HepG2 (cell line): ENCODE measurements at regions not wholly inside any gene's neighbourhood (a gene's known extent, or its start where the extent isn't known, plus 50 kb on each side); places are given as distances from the start of the nearest gene placed in this dataset.

Source experiments
- ATAC-seq: fragments of 200-7000 bp; cut with Tn5 transposase; 3 replicates; pipeline ENCODE4 v1.9.1; 2020; ENCODE audit warnings: mild to moderate bottlenecking, moderate library complexity
- BruUV-seq: library from RNA; stranded (reverse); fragments of 400-500 nt; replicated peaks from 2 replicates; lab custom pipeline; 2021; lab: Mats Ljungman, UMichigan
- CTCF ChIA-PET: fragments of 300-600 bp; formaldehyde crosslinking; extraction: SDS; loops from one replicate; lab custom pipeline; 2021; ENCODE audit warnings: low total read pairs, inconsistent platforms, low intra/inter-chr PET ratio; lab: Yijun Ruan, JAX
- POLR2A ChIA-PET: fragments of 350-600 bp; sonication (Branson Sonifier 250); formaldehyde crosslinking; loops from one replicate; lab custom pipeline; 2020; ENCODE audit warnings: antibody characterized with exemption, inconsistent platforms; lab: Yijun Ruan, JAX
- DNase-seq: peaks from one replicate; pipeline ENCODE4 v3.0.0-alpha.2; 2015; ENCODE audit warnings: low spot score
- FAIRE-seq: peaks from 3 replicates; lab custom pipeline; 2011; peaks lifted over from hg19 to GRCh38; lab: Jason Lieb, UNC
- H2AFZ ChIP-seq: one replicate; pipeline ENCODE4 v1.6.1; 2011; ENCODE audit warnings: low read length, inconsistent platforms
- H3K27ac ChIP-seq: fragments of 300-600 bp; 3 replicates; pipeline ENCODE4 v1.8.0; 2011; ENCODE audit warnings: mixed run types, mild to moderate bottlenecking, mixed read lengths, low read length, inconsistent platforms; ENCODE audit not compliant: insufficient read depth; ENCODE audit errors: extremely low read length
- H3K27me3 ChIP-seq, 2 experiments: fragments of 200-600 bp in 1 of 2; 2 replicates in 1 of 2; 3 replicates in 1 of 2; pipeline versions ENCODE4 v1.6.0 to v1.8.0; 2011; ENCODE audit warnings: low read length in 2 of 2, mild to moderate bottlenecking in 2 of 2, moderate library complexity in 2 of 2, inconsistent platforms in 1 of 2; ENCODE audit not compliant: insufficient read depth in 2 of 2, control insufficient read depth in 1 of 2
- H3K36me3 ChIP-seq, 2 experiments: fragments of 200-600 bp in 1 of 2; replicated peaks in 1 of 2; 2 replicates in 1 of 2; 3 replicates in 1 of 2; pipeline versions ENCODE4 v1.5.1 to v1.8.0; 2011; ENCODE audit warnings: low read length in 2 of 2, inconsistent platforms in 1 of 2; ENCODE audit not compliant: insufficient read depth in 2 of 2, control insufficient read depth in 1 of 2
- H3K4me1 ChIP-seq: 2 replicates; pipeline ENCODE4 v1.5.1; 2012; ENCODE audit warnings: low read length, inconsistent platforms; ENCODE audit not compliant: insufficient read depth
- H3K4me2 ChIP-seq: 2 replicates; pipeline ENCODE4 v1.6.0; 2011; ENCODE audit warnings: low read depth, low read length, inconsistent platforms
- H3K4me3 ChIP-seq, 3 experiments: fragments of 200-600 bp in 1 of 3; sonication (generic), shearing (Covaris generic) in 1 of 3; replicated peaks in 1 of 3; 2 replicates each; pipeline ENCODE4 v1.5.1; 2011 to 2016; ENCODE audit warnings: low read length in 3 of 3, inconsistent platforms in 2 of 3, low read depth in 2 of 3, mild to moderate bottlenecking in 2 of 3, control low read depth in 1 of 3, mixed read lengths in 1 of 3; ENCODE audit not compliant: insufficient read depth in 1 of 3
- H3K79me2 ChIP-seq: one replicate; pipeline ENCODE4 v1.6.1; 2011; ENCODE audit warnings: low read length, inconsistent platforms; ENCODE audit not compliant: insufficient read depth
- H3K9ac ChIP-seq: 2 replicates; pipeline ENCODE4 v1.6.0; 2011; ENCODE audit warnings: mild to moderate bottlenecking, low read depth, low read length, inconsistent platforms; ENCODE audit not compliant: insufficient read depth
- H3K9me3 ChIP-seq: 2 replicates; pipeline ENCODE4 v1.5.1; 2012; ENCODE audit warnings: mild to moderate bottlenecking, low read length
- H4K20me1 ChIP-seq: 2 replicates; pipeline ENCODE4 v1.6.0; 2011; ENCODE audit warnings: inconsistent platforms, mild to moderate bottlenecking, low read length, moderate library complexity; ENCODE audit not compliant: insufficient read depth
- ARNT ChIP-seq: fragments of 450-650 bp; IDR thresholded peaks from 2 replicates; pipeline ENCODE4 v1.6.1; 2017
- CBX2 ChIP-seq, 2 experiments: fragments of 200-600 bp in 1 of 2; sonication (generic); formaldehyde crosslinking in 1 of 2; IDR thresholded peaks; 2 replicates each; pipeline versions ENCODE4 v1.7.0 to v1.8.1; 2018 to 2022; ENCODE audit warnings: low read depth in 2 of 2, low read length in 1 of 2, mild to moderate bottlenecking in 1 of 2, missing genetic modification reagents in 1 of 2
- GFI1 ChIP-seq: sonication (generic); formaldehyde crosslinking; IDR thresholded peaks from 2 replicates; pipeline ENCODE4 v1.5.0; 2020; ENCODE audit warnings: missing genetic modification reagents, mild to moderate bottlenecking, borderline replicate concordance
- MXD4 ChIP-seq: IDR thresholded peaks from 2 replicates; pipeline ENCODE4 v1.6.1; 2016; ENCODE audit warnings: mild to moderate bottlenecking, missing biosample characterization, missing genetic modification reagents
- XRCC5 ChIP-seq: fragments of 200-400 bp; formaldehyde crosslinking; optimal IDR thresholded peaks from 2 replicates; pipeline ENCODE3; 2017; ENCODE audit warnings: mild to moderate bottlenecking, low read length
- ZBTB7B ChIP-seq: sonication (generic); formaldehyde crosslinking; IDR thresholded peaks from 2 replicates; pipeline ENCODE4 v1.4.0; 2020; ENCODE audit warnings: missing genetic modification reagents
- WGBS: methylation state at CpG from one replicate; pipeline ENCODE4 v1.1.6; 2017; ENCODE audit warnings: low lambda C conversion rate; 5-methylcytosine and 5-hydroxymethylcytosine counted together
- in situ Hi-C: cut with HindIII; loops from 2 replicates; pipeline ENCODE4 v1.10.0; 2017; ENCODE audit warnings: low pct_unique_long_range_greater_than_20kb; ENCODE audit not compliant: extremely low pct_ligation_motif_present
- intact Hi-C: fragments of 100-400 bp; cut with micrococcal nuclease; formaldehyde crosslinking; loops from one replicate; pipeline ENCODE4 v1.10.0; 2022; ENCODE audit not compliant: unreplicated experiment
- TF ChIP-seq, protein P1 (sequence below): sonication (generic); formaldehyde crosslinking; IDR thresholded peaks from 2 replicates; pipeline ENCODE4 v1.8.0; 2023; ENCODE audit warnings: mild to moderate bottlenecking, missing genetic modification reagents
- TF ChIP-seq, protein P2 (sequence below): fragments of 450-650 bp; IDR thresholded peaks from 2 replicates; pipeline ENCODE4 v1.6.1; 2017
- TF ChIP-seq, protein P3 (sequence below): sonication (generic); formaldehyde crosslinking; IDR thresholded peaks from 2 replicates; pipeline ENCODE4 v1.5.1; 2020; ENCODE audit warnings: missing genetic modification reagents, mild to moderate bottlenecking, borderline replicate concordance

DNA sequence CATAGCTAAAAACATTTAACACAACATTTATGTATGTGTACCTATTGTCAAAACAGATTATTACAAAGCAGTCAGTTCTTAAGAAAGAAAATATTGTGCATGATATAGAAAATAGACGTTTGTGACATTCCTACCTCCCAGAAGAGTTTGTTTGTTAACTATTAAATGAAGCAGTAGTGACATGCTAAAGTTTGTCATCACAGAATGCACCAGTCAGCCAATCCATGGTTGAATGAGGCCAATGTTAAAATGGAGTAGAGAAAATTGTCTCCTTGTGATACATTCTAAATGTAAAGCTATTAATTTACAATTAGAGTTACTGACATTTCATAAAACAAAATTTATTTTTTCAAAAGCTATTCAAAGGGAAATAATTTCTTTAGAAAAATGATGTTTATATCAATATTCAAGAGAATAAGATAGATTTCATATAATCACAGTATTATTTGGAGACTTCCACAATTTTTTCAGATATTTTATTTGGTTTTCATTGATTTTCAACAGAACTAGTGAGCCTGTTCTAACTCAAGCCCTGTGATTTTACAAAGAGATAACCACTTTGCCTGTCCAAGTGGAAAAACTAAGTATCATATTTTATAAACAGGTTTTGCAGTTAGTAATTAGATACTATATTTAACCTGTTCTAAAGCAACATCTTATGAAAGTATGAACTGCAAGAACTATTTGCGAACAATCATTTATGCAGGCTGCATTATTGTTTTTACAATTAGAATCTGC, 176.8 kb downstream of the ISL1 start:
- Histone ChIP-seq H3K9me3 (no peaks in the 10 kb centered on the region), H3K4me3 (no peak overlapping the region), H3K4me1 (no peaks in the 10 kb centered on the region), H4K20me1 (no peaks in the 10 kb centered on the region), H2AFZ (no peak overlapping the region), H3K9ac (no peak overlapping the region), H3K36me3 (no peaks in the 10 kb centered on the region), H3K4me2 (no peak overlapping the region), H3K79me2 (no peaks in the 10 kb centered on the region), H3K27ac (no peak overlapping the region), H3K27me3 (no peaks in the 10 kb centered on the region)
- TF ChIP-seq MXD4 (CRISPR knock-in tag) (no peak), CBX2 (IDR thresholded peaks at IDR 0.05; ENCODE audit: low read depth, low read length) (no peak), CBX2 (CRISPR knock-in tag; IDR thresholded peaks at IDR 0.05; ENCODE audit: low read depth) (no peak), XRCC5 (no peak), GFI1 (CRISPR knock-in tag) (no peak), ZBTB7B (CRISPR knock-in tag) (no peak), ARNT (no peak)
- TF ChIP-seq, protein P1, sequence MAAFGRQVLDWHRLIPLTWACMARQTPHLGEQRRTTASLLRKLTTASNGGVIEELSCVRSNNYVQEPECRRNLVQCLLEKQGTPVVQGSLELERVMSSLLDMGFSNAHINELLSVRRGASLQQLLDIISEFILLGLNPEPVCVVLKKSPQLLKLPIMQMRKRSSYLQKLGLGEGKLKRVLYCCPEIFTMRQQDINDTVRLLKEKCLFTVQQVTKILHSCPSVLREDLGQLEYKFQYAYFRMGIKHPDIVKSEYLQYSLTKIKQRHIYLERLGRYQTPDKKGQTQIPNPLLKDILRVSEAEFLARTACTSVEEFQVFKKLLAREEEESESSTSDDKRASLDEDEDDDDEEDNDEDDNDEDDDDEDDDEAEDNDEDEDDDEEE, result no peak
- TF ChIP-seq, protein P2, sequence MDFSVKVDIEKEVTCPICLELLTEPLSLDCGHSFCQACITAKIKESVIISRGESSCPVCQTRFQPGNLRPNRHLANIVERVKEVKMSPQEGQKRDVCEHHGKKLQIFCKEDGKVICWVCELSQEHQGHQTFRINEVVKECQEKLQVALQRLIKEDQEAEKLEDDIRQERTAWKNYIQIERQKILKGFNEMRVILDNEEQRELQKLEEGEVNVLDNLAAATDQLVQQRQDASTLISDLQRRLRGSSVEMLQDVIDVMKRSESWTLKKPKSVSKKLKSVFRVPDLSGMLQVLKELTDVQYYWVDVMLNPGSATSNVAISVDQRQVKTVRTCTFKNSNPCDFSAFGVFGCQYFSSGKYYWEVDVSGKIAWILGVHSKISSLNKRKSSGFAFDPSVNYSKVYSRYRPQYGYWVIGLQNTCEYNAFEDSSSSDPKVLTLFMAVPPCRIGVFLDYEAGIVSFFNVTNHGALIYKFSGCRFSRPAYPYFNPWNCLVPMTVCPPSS, result no peak
- TF ChIP-seq, protein P3, sequence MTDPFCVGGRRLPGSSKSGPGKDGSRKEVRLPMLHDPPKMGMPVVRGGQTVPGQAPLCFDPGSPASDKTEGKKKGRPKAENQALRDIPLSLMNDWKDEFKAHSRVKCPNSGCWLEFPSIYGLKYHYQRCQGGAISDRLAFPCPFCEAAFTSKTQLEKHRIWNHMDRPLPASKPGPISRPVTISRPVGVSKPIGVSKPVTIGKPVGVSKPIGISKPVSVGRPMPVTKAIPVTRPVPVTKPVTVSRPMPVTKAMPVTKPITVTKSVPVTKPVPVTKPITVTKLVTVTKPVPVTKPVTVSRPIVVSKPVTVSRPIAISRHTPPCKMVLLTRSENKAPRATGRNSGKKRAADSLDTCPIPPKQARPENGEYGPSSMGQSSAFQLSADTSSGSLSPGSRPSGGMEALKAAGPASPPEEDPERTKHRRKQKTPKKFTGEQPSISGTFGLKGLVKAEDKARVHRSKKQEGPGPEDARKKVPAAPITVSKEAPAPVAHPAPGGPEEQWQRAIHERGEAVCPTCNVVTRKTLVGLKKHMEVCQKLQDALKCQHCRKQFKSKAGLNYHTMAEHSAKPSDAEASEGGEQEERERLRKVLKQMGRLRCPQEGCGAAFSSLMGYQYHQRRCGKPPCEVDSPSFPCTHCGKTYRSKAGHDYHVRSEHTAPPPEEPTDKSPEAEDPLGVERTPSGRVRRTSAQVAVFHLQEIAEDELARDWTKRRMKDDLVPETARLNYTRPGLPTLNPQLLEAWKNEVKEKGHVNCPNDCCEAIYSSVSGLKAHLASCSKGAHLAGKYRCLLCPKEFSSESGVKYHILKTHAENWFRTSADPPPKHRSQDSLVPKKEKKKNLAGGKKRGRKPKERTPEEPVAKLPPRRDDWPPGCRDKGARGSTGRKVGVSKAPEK (CRISPR knock-in tag), result no peak
- no peak for ATAC-seq
- no peak for DNase-seq
- 25% methylated on average over 2 of the region's 2 CpGs for WGBS
- no TSS peak for BruUV-seq
- CTCF ChIA-PET, result no interaction called here
- POLR2A ChIA-PET, result no interaction called here
- FAIRE-seq, result no peak
- intact Hi-C loops (no loop called here), in situ Hi-C loops (no loop called here)
